ENCODE measurements at regions not wholly inside any gene's neighbourhood (a gene's known extent, or its start where the extent isn't known, plus 50 kb on each side); places are given as distances from the start of the nearest gene placed in this dataset.

DNA sequence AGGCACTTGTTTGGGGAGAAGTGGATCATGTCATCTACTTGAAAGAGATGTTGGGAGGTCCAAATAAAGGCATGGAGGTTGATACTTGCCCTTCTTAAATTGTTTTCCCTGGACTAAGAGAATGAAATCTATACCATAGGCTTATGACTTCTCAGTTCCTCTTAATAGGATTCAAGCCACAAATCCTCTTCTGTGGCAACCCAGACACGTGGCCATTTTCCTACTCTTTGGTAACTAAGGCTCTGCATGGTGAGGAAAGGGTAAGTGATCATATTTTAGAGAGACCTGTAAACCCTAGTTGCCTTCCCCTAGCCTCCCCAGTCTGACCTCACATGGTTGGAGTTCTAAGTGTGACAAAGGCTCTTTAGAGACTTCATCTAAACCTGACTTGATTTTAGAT, 72.9 kb upstream of the CD44 start:
- Histone ChIP-seq H3K4me2 (no peak overlapping the region), H3K9ac (no peak overlapping the region), H3K79me2 (ENCODE audit: insufficient read depth, low read depth) (no peaks in the 10 kb centered on the region), H3K4me1 (ENCODE audit: low read depth, poor library complexity, severe bottlenecking) (no peaks in the 10 kb centered on the region), H3K4me3 (IDR thresholded peaks at IDR 0.05; ENCODE audit: insufficient read depth, low read depth, low read length) (no peak overlapping the region), H3K27ac (no peak overlapping the region), H3K27me3 (ENCODE audit: insufficient read depth, low read depth) (no peaks in the 10 kb centered on the region), H3K36me3 (ENCODE audit: insufficient read depth) (no peaks in the 10 kb centered on the region), H2AFZ (ENCODE audit: low read depth) (no peak overlapping the region), H4K20me1 (ENCODE audit: insufficient read depth) (no peaks in the 10 kb centered on the region)
- TF ChIP-seq, protein P1, sequence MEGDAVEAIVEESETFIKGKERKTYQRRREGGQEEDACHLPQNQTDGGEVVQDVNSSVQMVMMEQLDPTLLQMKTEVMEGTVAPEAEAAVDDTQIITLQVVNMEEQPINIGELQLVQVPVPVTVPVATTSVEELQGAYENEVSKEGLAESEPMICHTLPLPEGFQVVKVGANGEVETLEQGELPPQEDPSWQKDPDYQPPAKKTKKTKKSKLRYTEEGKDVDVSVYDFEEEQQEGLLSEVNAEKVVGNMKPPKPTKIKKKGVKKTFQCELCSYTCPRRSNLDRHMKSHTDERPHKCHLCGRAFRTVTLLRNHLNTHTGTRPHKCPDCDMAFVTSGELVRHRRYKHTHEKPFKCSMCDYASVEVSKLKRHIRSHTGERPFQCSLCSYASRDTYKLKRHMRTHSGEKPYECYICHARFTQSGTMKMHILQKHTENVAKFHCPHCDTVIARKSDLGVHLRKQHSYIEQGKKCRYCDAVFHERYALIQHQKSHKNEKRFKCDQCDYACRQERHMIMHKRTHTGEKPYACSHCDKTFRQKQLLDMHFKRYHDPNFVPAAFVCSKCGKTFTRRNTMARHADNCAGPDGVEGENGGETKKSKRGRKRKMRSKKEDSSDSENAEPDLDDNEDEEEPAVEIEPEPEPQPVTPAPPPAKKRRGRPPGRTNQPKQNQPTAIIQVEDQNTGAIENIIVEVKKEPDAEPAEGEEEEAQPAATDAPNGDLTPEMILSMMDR (conservative IDR thresholded peaks at IDR 0.05; ENCODE audit: low read depth, low read length) = no peak

DNA sequence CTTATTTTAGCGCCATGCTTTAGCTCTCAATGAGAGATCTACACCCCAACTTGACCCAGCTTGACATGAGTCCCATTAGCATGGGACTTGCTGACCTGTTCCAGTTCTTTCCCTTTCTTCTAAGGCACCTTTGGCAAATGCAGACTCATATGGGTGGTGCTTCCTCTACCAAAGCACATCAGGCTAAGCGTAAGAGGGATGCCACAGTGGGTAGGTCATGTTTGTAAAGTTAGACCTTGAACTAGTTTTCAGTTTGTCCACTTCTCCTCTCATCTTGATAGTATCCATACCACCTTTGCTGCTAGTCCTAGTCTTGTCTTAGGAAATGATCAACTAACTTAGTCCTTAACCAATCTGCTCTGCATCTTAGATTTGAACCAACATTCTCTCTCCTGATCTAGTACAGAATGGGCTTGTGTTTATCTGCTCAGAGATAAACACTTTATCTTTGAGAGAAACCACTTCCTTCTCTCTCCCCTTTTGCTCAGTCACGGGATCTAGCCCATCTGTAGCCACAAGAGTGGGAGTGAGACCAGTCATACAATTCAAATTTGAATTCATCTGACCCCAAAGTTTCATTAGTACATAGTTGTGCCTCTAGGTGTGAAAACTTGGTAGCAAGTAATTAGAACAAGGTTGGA, 72.1 kb upstream of the CD44 start:
- H2AFZ ChIP-seq (ENCODE audit: low read depth) = no peak overlapping the region
- H3K27ac ChIP-seq = no peak overlapping the region
- H3K4me2 ChIP-seq = no peak overlapping the region

DNA sequence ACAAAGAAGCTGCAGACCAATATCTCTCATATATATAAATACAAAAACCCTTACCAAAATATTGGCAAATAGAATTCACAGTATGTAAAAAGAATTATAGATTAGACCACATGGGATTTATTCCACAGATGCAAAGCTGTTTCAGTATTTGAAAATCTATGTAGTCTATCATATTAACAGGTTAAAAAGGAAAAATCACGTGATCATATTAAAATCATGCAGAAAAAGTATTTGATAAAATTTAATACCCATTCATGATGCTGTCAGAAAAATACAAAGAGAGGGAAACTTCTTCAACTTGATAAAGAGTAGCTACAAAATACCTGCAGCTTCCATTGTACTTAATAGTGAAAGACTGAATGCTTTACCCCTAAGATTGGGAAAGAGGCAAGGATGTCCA, 67.2 kb upstream of the CD44 start:
- Histone ChIP-seq H2AFZ (ENCODE audit: low read depth) (no peak overlapping the region), H3K36me3 (ENCODE audit: insufficient read depth) (no peaks in the 10 kb centered on the region), H3K9ac (no peak overlapping the region), H3K27ac (no peak overlapping the region), H3K4me1 (ENCODE audit: low read depth, poor library complexity, severe bottlenecking) (no peaks in the 10 kb centered on the region), H3K27me3 (ENCODE audit: insufficient read depth, low read depth) (no peaks in the 10 kb centered on the region), H3K79me2 (ENCODE audit: insufficient read depth, low read depth) (no peaks in the 10 kb centered on the region), H3K4me3 (IDR thresholded peaks at IDR 0.05; ENCODE audit: insufficient read depth, low read depth, low read length) (no peak overlapping the region), H4K20me1 (ENCODE audit: insufficient read depth) (no peaks in the 10 kb centered on the region), H3K4me2 (no peak overlapping the region)
- TF ChIP-seq, protein P1 (conservative IDR thresholded peaks at IDR 0.05; ENCODE audit: low read depth, low read length) = no peak

More for the DNA sequence above, 72.1 kb upstream of the CD44 start:
- Histone ChIP-seq H3K79me2 (ENCODE audit: insufficient read depth, low read depth) (no peaks in the 10 kb centered on the region), H4K20me1 (ENCODE audit: insufficient read depth) (no peaks in the 10 kb centered on the region), H3K4me3 (IDR thresholded peaks at IDR 0.05; ENCODE audit: insufficient read depth, low read depth, low read length) (no peak overlapping the region), H3K4me1 (ENCODE audit: low read depth, poor library complexity, severe bottlenecking) (no peaks in the 10 kb centered on the region), H3K36me3 (ENCODE audit: insufficient read depth) (no peaks in the 10 kb centered on the region), H3K9ac (no peak overlapping the region), H3K27me3 (ENCODE audit: insufficient read depth, low read depth) (no peaks in the 10 kb centered on the region)
- TF ChIP-seq, protein P1 (conservative IDR thresholded peaks at IDR 0.05; ENCODE audit: low read depth, low read length) = no peak

DNA sequence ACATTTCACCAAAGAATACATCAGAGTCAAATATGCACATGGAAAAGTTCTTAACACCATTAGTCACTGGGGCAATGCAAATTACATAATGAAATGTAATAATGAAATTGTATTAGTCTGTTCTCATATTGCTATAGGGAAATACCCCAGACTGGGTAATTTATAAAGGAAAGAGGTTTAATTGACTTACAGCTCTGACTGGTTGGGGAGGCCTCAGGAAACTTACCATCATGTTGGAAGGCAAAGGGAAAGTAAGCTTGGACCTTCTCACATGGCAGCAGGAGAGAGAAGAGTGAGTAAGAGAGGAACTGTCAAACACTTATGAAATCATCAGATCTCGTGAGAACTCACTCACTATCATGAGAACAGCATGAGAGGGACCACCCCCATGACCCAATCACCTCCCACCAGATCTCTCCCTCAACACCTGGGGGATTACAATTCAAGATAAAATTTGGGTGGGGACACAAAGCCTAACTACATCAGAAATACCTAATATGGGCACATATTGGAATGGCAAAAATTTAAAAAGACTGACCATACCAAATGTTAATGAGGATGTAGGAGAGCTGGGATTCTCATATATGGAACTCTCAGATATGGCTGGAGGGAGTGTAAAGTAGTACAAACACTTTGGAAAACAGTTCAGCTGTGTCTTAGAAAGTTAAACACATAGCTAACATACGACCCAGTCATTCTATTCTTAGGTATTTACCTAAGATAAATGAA, 65.1 kb upstream of the CD44 start:
- Histone ChIP-seq H3K36me3 (ENCODE audit: insufficient read depth) (no peaks in the 10 kb centered on the region), H3K4me1 (ENCODE audit: low read depth, poor library complexity, severe bottlenecking) (peaks cover 7% of the 10 kb centered on the region), H4K20me1 (ENCODE audit: insufficient read depth) (no peaks in the 10 kb centered on the region), H2AFZ (ENCODE audit: low read depth) (no peak overlapping the region), H3K4me2 (no peak overlapping the region), H3K27ac (no peak overlapping the region), H3K4me3 (IDR thresholded peaks at IDR 0.05; ENCODE audit: insufficient read depth, low read depth, low read length) (no peak overlapping the region), H3K27me3 (ENCODE audit: insufficient read depth, low read depth) (no peaks in the 10 kb centered on the region), H3K9ac (no peak overlapping the region), H3K79me2 (ENCODE audit: insufficient read depth, low read depth) (no peaks in the 10 kb centered on the region)
- TF ChIP-seq, protein P1 (conservative IDR thresholded peaks at IDR 0.05; ENCODE audit: low read depth, low read length) = no peak
